H1 (cell line): ENCODE measurements at regions not wholly inside any gene's neighbourhood (a gene's known extent, or its start where the extent isn't known, plus 50 kb on each side); places are given as distances from the start of the nearest gene placed in this dataset.

Experiments
- ASH2L ChIP-seq: fragments of 200-600, 300-600 bp; sonication (generic); IDR thresholded peaks from one replicate; pipeline ENCODE4 v1.7.1; 2017; ENCODE audit warnings: low read length
- EGR1 ChIP-seq: IDR thresholded peaks from 2 replicates; pipeline ENCODE4 v1.6.1; 2011; ENCODE audit warnings: low read depth, low read length, borderline replicate concordance
- EP300 ChIP-seq, 2 experiments: IDR thresholded peaks; 1 replicate in 1 of 2; 2 replicates in 1 of 2; pipeline ENCODE4 v1.6.1; 2011 to 2012; ENCODE audit warnings: low read depth in 2 of 2, low read length in 2 of 2, mild to moderate bottlenecking in 2 of 2, borderline replicate concordance in 1 of 2, inconsistent platforms in 1 of 2, moderate library complexity in 1 of 2
- GABPA ChIP-seq: IDR thresholded peaks from 2 replicates; pipeline ENCODE4 v1.6.1; 2011; ENCODE audit warnings: mild to moderate bottlenecking, low read length, moderate library complexity, borderline replicate concordance; ENCODE audit not compliant: insufficient read depth
- JUND ChIP-seq: IDR thresholded peaks from 2 replicates; pipeline ENCODE4 v1.6.1; 2011; ENCODE audit warnings: mild to moderate bottlenecking, improper control_type of control experiment, low read length
- KDM1A ChIP-seq: fragments of 200-600, 300-600 bp; sonication (generic); IDR thresholded peaks from 2 replicates; pipeline ENCODE4 v1.7.1; 2016; ENCODE audit warnings: mild to moderate bottlenecking, low read length, borderline replicate concordance
- MAX ChIP-seq: IDR thresholded peaks from 2 replicates; pipeline ENCODE4 v1.6.1; 2012; ENCODE audit warnings: inconsistent platforms
- RBBP5 ChIP-seq: IDR thresholded peaks from 2 replicates; pipeline ENCODE4 v1.7.1; 2012; ENCODE audit warnings: low read depth, mild to moderate bottlenecking, inconsistent platforms, low read length, moderate library complexity, borderline replicate concordance
- RXRA ChIP-seq: IDR thresholded peaks from 2 replicates; pipeline ENCODE4 v1.6.1; 2011; ENCODE audit warnings: low read depth, mild to moderate bottlenecking, low read length, moderate library complexity; ENCODE audit not compliant: insufficient read depth
- SP2 ChIP-seq: IDR thresholded peaks from 2 replicates; pipeline ENCODE4 v1.6.1; 2012; ENCODE audit warnings: mild to moderate bottlenecking, low read length, inconsistent platforms
- TAF7 ChIP-seq: optimal IDR thresholded peaks from 2 replicates; pipeline ENCODE3; 2011; ENCODE audit warnings: low read depth, mild to moderate bottlenecking, inconsistent platforms, low read length, moderate library complexity, borderline replicate concordance
- TBP ChIP-seq: IDR thresholded peaks from 2 replicates; pipeline ENCODE4 v1.6.1; 2011; ENCODE audit warnings: low read depth, low read length, improper control_type of control experiment
- ZNF274 ChIP-seq: IDR thresholded peaks from 2 replicates; pipeline ENCODE4 v1.7.0; 2012; ENCODE audit warnings: low read length, borderline replicate concordance; ENCODE audit errors: extremely low read depth

- TF ChIP-seq RBBP5 (no peak), EP300 (IDR thresholded peaks at IDR 0.05; ENCODE audit: borderline replicate concordance in 1 of 2, low read depth in 2 of 2, low read length in 2 of 2) (peak in 1 of 2 experiments; percentile 29; a peak in 1 of 3 replicates), TBP (no peak), GABPA (no peak), ZNF274 (no peak), RXRA (no peak), TAF7 (no peak), MAX (peak; percentile 33; the same call in 1 of the 2 replicates), KDM1A (0 out of 2 replicates have a peak, but pooled peaks have one; percentile 26), SP2 (no peak), EGR1 (no peak), JUND (no peak), ASH2L (peak; percentile 39)
These were observed 337.6 kb downstream of the CCSER2 start (continued) for GRCh38 chr10:84665883-84666463.
